ENCODE measurements at regions not wholly inside any gene's neighbourhood (a gene's known extent, or its start where the extent isn't known, plus 50 kb on each side); places are given as distances from the start of the nearest gene placed in this dataset.

DNA sequence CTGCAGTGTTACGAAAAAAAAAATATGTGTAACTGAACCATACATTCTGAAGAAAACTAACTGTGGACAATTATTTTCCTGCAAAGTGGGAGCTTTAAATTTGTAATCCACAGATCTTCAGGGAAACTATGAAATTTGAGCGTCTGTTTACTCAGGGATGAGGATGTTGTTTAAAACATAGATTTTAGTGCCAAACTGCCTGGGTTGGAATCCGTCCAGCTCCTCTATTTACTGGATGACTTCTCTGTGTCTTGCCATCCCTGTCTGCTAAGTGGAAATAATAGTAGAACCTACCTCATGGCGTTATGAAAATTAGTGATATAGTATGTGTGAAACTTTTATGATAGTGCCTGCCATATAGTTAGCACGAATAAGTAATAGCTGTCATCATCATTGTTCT, 666.5 kb downstream of the SQOR start:
- TF ChIP-seq CTCF (IDR thresholded peaks at IDR 0.05; ENCODE audit: low read depth, low read length, poor library complexity, severe bottlenecking) (no peak), EZH2phosphoT487 (IDR thresholded peaks at IDR 0.05; ENCODE audit: borderline replicate concordance, low read length) (no peak)
